HG03378 (cell line): ENCODE measurements at regions not wholly inside any gene's neighbourhood (a gene's known extent, or its start where the extent isn't known, plus 50 kb on each side); places are given as distances from the start of the nearest gene placed in this dataset.

Experiments
- ATAC-seq: cut with Tn5 transposase; IDR thresholded peaks from one replicate; pipeline ENCODE4 v1.9.1; 2021; ENCODE audit warnings: mild to moderate bottlenecking, moderate library complexity; ENCODE audit not compliant: unreplicated experiment

DNA sequence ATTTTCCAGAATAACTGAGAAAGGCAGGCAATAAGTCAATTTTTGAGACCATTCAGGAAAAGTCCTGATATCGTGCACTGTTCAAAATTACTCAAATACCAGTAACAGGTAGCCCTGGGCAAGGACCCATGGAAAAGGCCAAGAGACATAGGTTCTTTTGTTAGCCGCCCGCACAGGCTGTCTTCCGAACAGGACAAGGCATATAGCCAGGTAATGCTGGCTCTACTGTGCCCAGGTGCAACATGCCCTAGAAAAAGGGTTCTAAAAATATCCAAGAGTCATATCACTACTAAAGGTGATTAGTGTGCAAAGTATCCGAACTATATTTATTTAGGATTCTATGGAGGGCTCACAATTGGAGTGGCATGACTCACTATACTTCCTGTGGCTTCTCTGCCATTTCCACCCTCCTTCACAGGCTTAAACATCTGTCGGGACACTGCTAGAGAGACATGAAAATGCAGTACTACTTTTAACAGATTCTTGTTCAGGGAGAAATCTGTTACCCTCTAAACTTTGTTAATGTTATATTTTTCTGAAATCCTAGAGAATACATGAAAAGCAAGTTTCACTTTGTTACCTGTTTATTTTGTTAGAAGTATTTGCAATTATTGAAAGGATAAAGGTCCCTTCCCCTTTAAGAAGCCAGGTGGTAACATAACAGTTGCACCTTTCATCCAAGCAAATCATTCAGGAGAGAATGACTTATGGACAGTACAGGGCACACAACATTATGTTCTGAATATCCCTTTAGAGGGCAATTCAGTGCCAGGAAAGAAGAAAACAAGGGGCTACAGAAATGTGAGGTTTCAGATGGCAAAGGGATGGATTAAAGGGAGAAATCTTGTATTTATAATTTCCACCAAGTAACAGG is 293.3 kb upstream of the THBS1 start:
- ATAC-seq: no peak

DNA sequence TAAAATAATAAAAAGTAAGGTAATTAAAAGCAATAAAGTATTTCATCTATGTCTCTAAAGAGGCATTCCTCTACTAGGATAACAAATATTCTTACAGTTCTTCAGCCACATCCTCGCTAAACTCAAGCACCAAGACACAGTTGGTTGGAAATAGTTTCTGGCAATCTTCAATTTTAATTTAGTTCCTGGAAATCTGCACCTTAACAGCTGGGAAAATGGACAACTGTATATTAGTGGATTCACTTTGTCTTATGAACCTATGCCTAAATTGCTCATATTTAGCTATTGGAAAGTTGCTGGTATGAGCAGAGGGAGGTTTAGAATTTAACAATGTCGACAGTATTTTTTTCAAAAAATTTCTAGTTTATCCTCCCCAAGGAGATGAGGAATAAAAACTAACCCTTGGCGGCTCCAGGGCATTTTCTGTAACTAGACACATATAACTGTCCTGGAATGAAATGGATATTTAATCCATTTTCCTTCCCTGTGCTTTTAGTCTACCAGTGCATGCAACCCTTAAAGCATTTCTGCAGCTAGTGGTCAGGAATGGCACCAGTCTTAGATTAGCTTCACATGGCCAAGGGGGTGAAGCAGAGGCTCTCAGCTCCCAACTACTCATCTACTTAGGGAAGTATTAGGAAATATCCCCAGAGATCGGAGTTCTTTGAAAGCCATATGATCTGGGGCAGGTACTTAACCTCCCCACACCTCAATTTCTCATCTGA is 290.0 kb upstream of the THBS1 start:
- ATAC-seq: no peak

DNA sequence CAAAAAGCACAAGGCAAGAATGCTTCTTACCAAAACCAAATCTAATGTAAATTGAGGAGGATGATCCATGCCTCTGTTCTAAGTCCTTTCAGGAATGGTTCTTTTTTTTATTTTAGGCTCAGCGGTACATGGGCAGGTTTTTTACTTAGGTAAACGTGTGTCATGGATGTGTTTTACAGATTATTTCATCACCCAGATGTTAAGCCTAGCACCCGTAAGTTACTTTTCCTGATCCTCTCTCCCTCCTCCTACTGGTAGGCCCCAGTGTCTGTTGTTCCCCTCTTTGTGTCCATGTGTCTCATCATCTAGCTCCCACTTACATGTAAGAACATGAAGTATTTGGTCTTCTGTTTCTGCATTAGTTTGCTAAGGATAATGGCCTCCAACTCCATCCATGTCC is 289.2 kb upstream of the THBS1 start:
- no peak for ATAC-seq

DNA sequence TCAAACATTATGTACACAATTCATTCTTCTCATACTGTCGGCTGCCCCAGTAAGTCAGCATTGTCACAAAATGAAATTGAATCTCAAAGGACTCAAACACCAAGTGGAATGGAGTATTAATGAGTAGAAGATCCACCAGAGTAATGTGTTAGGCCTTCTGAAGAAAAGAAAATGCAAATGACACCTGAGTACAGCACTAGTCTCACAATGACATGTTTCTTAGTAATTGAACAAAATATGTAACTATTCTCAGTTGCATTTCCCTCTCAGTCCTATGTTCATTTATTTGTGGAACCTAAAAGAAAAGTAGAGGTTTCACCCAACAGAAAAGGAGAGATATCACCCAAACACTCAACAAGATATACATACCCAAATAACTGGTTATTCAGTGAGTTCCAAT is 283.9 kb upstream of the THBS1 start:
- no peak for ATAC-seq

DNA sequence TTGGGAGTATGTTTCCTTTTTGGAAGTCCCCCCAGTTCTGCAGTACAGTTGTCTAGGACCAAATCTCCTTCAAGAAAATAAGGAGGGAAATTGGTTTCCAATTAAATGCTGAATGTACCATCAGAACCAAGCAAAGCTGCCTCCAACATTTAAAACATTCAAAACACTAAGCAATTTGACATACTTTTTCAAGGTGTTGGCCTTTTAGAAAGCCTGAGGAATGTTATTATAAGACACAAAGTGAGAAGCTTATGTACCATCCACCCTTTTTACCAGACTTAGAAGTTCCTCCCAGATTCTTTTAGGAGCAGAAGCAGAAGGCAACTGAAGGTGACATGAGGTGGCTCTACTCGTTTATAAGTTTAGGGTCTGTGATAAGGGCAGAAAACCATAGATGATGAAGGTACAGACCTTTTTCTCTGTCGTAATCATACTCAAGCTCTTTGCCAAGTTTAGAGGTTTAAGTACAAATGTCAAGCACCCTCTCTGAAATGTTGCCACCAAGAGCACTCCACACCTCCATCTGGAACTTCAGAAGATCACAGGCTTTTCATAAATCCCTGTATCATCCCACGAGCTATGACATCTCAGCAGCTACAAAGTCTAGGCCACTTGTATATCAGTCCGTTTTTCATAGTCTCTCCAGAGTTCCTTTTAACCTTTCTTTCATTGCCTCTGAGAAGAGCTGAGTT is 282.5 kb upstream of the THBS1 start:
- ATAC-seq: no peak

DNA sequence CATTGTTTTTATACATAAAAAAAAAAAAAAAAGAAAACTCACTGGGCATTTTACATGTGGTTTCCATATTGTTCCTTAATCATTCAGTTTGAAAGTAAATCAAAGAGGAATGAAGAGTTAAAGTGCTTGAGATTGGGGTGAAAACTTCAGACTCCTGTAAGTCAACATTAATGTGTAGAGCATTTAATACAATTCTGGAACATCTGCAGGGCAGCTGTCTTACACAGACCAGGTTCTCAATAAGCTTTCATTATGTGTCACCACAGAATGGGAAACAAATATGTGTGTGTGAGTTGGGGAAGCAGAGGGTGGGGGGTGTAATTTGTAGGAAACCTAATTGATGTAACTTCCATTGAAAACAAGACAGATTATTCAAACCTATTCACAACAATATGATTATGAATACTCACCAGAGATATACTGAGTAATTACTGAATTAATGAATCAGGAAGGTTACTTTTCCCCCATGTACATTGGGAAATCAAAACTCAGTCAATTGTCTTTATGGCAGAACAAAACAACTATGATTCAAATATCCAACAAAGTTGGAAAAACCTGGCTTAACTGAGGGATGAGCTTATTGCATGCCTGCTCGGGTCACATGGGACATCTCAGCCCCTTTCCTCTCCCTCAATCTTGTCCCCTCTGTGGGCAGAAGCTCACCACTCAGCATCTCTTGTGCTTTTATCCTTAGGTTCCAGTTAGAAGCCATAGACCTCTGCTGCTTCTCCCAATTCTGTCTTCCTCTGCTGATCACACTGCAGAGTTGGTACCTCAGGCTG is 281.2 kb upstream of the THBS1 start:
- no peak for ATAC-seq

DNA sequence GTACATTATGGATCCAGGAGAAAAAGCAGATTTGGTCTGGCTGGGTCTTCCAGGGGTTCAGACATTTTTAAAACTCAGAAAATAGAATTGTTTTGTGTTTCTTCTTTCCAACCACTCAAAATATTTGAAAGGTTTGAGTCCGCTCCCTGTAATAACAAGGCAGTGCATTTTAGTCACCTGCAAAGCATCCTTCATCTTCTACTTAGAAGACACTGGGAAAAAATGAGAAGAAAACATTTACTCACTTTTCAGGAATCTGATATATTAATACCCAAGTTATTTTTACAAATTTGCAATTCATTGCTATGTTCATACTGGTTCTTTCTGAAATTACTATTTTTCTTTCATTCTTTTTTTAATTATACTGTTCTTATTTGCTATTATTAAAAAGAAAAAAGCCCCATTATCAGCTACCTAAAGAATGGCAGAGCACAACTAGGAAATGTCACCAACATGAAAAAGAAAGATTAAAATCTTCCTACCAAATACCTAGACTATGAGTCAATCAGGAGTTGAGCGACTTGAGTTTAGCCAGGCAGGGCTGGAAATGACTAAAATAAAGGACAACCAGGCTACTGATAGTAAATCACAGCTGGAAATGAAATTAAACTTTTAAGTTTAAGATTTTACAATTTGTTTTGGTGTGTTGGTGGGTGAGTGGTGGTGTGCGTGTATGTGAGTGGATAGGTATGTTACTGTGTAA is 280.3 kb upstream of the THBS1 start:
- ATAC-seq: no peak

DNA sequence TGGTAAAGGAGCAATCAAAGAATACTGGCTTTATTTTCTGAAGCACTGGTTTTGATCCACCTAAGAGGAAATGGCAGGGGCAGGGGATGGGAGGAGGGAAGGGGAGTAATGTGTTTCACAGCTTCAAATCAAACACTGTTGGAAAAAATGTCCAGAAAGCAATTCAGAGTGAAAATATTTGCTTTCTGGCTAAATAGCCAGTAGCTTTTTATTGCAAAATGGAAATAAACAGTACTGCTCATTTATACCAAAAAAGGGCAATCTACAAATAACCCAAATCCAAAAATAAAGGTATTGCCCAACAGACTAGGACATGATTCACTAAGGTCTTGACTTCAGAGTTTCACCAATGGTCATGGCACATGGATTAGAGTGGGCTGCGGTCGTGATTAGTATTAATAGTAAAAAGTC is 279.3 kb upstream of the THBS1 start:
- ATAC-seq: no peak

DNA sequence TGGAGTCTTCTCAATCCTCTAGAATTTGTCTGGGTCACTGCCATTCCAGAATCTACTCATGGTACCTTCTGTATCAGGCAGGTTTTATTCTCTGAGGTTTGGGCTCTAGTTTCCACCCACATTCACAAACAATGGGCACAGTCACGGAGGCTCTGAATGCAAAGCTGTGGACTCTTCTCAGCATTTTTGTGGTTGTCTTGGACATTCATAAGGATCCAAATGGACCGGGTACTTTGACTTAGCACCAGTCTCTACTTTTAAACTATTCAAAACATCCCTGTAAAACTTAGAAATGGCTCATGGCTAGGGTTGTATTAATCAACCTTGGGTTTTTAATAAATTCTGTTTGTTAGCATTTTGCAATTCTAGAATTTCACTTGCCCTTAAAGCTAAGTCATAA is 277.9 kb upstream of the THBS1 start:
- no peak for ATAC-seq

DNA sequence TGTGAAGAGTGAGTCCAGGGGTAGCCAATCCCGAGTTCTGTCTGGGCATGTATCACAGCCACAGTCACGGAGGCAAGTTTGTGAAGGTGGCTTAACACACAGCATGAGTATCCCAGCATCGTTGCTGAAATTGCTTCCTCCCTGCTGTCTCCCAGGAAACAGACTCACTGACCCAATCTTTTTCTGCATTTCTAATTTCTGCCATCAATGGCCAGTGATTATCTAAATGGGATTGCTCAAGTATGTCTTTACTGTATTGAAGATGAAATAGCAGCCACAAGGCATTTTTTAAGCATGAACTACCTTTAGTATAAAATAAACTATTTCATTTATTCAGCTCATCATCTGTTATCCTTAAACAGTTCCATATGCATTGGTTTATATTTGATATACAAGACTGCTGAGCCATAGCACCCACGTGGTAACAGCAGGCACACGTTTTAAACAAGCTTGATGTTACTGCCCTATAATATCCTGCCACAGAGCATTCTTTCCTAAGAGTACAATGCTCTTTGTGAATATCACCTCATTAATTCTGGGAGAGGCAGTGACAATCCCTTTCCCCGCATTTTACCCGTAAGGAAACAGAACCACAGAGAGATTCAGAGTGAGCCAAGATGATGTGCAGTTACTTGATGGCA is 276.6 kb upstream of the THBS1 start:
- ATAC-seq: no peak

DNA sequence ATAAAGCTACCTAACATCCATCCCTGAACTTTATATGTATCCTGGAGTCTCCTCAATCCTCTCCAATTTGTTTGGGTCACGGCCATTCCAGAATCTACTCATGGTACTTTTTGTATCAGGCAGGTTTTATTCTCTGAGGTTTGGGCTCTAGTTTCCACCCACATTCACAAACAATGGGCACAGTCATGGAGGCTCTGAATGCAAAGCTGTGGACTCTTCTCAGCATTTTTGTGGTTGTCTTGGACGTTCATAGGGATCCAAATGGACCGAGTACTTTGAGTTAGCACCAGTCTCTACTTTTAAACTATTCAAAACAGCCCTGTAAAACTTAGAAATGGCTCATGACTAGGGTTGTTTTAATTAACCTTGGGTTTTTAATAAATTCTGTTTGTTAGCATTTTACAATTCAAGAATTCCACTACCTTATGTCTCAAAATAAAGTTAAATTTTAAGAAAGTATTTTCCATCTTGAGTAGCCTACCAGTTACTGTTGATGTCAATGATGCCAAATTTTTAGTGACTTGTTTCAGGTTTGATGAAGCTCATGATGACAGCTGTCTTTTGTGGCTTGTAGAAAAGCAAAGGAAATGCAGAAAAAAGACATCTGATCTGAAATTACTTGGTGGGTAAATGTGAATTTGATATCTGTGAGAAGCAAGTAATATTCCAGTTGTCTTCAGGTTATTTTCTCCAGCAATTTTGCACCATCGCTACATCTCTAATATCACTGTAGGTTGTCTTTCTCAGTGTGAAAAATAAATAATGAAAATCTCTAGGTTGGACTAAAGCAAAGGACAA is 275.7 kb upstream of the THBS1 start:
- ATAC-seq: no peak

DNA sequence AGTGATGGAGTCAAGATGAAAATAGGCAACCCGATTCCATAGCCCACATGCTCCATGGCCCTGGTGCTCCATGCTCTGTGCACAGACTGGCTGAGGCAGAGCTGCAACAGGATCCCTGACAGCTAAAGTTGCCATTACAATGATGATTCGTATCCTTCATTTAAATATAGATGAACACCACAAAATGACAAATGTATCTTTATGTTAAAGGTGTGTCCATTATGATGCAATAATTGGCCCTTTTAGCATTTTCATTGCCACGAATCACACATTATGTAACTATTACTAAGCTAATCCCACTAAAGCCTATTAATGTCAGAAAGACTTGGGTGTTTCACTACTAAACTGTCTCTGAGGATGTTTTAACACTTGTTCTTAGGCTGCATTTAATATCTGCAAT is 270.2 kb upstream of the THBS1 start:
- ATAC-seq: no peak

DNA sequence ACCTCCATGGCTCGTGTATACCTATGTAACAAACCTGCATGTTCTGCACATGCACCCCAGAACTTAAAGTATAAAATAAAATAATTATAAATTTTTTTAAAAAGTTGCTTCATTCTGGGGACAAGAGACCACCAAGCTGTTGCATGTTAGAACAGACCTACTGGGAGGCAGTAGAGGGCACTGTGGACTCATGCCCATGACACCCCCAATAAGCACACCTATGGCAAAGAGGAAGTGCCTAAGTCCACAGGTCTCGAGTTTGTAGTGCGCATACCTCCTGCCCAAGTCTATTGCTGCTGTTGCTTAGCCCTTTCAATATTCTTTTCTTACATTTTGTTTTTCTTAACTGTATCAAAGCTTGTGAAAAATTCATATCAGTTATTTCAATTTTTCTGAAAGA is 267.9 kb upstream of the THBS1 start:
- ATAC-seq: peak; percentile 50

DNA sequence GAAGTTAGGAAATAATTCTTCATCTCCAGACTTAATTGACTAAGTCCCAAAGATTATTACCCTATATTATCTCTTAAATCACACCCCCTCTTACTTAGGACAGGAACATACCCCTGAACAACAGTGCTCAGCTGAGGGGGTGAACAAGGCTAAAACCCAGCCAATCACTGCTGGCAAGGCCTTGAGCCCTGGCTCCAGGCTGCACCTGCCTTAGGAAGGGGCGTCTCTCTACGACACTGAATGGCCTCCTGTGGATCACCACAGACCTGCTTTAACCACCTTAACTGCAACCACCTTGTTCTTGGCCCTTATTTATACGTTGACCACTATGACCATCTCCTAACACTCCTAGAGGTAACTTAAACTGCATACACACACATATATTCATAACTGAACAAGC is 267.4 kb upstream of the THBS1 start:
- no peak for ATAC-seq

DNA sequence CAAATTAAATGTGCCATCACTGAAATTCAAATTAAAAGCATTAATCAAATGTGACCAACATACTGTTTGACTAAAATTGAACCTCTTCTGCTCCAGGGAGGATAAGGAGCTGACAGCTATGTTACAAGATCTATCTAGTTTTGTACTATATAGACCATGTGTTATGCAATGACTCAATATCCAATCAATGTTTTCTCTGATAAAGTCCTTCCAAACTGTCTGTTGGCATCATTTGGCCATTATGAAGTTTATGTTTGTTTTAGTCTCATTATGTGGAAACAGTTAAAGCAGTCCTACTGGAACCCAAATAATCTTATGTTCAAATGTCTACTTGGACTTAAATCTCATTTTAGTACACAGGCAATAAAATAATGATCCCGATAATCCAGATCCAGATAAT is 267.0 kb upstream of the THBS1 start:
- no peak for ATAC-seq

DNA sequence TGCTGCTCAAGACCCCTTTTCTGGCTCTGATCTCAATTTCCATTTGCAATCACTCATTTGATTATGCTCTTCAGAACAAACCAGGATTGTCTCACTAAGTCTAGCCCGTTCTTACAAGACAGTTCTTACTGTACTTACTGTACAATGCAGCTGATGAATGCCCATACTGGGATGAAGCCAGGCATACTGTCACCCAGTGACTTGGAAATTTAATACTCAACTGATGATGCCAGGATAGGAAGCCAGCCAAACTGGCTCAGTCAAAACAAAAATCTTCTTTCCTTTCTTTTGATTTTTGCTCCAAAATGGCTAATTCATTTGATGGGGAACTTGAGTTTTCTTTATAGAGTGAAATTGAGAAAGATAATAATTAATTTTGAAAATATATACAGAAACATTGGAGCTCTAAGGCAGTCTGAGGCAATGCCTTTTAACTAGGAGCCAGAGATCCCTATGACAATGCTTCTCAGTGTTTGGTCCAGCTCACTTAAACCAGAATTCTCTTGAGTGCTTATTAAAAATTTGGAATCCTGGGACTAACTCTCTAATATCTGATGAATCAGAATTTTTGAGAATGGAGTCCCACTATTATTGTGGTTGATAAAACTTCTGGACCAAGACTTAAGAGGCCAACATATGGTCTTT is 265.6 kb upstream of the THBS1 start:
- no peak for ATAC-seq

DNA sequence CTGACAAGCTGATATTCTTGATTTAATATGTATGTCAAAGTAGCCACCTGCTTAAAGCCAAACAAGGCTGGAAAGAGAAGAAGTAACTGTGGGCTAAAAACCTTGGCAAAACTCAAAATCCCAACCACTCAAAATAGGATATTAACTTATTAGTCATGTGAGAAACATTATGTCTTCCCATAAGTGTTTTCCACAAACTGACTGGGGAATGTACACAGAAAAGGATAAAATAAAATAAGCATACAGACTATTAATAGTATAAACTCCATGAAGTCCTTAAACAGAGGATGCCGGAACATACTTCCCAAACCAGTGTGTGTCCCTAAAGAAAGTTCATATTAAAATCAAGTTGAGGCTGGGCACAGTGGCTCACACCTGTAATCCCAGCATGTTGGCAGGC is 263.7 kb upstream of the THBS1 start:
- ATAC-seq: no peak

DNA sequence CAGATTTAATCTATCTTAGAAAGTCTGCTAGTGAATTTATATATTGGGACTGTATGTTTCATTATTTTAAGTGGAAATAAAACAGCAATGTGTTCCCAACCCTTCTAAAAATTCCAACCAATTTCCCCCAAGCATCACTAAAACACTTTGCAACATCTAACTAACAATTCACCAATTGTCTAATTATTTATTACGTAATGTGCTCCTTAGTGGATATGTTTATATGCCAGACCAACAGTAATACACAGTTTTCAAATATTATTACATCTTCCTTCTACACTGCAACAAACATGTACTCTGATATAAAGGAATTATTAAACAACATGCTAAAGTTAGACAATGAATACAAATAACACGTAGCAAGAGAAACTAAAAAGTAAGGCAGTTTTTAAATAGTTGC is 262.6 kb upstream of the THBS1 start:
- no peak for ATAC-seq

DNA sequence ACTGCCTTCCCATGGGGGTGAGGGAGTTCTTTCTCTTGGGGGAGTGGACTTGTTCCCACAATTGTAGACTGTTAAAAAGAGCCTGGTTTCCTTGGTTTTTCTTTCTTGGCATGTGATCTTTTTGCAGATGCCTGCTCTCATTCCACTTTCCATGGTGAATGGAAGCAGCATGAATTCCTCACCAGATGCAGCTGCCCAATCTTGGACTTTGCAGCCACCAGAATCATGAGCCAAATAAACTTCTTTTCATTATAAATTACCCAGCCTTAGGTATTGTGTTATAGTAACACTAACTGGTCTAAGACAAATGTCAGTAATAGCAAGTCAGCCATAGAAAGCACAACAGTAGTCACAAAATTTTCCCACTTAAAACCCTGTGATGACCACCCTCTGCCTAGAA is 260.5 kb upstream of the THBS1 start:
- no peak for ATAC-seq
